ENCODE measurements at regions not wholly inside any gene's neighbourhood (a gene's known extent, or its start where the extent isn't known, plus 50 kb on each side); places are given as distances from the start of the nearest gene placed in this dataset.

DNA sequence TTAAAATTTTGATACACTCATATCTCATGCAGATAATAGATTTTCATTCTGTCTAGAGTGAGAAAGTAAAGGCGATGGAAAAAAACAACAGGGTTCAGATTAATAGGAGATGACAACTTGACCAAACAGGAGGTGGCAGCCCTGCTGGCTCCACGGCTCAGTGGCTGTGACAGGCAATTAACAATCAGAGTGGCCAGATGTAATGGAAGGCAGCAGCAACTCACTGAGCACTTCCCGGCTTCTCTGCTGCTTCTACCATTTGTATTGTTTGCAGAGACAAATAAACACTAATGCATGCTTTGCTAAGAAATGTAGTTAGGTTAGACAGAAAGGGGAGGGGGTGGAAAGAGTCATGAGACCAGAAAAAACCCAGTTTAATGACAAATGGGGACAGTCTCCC lies 473.0 kb upstream of the SLC10A2 start:
- TF ChIP-seq EZH2 (IDR thresholded peaks at IDR 0.05; ENCODE audit: borderline replicate concordance, low read depth, low read length, severe bottlenecking): no peak
- TF ChIP-seq, protein P1, sequence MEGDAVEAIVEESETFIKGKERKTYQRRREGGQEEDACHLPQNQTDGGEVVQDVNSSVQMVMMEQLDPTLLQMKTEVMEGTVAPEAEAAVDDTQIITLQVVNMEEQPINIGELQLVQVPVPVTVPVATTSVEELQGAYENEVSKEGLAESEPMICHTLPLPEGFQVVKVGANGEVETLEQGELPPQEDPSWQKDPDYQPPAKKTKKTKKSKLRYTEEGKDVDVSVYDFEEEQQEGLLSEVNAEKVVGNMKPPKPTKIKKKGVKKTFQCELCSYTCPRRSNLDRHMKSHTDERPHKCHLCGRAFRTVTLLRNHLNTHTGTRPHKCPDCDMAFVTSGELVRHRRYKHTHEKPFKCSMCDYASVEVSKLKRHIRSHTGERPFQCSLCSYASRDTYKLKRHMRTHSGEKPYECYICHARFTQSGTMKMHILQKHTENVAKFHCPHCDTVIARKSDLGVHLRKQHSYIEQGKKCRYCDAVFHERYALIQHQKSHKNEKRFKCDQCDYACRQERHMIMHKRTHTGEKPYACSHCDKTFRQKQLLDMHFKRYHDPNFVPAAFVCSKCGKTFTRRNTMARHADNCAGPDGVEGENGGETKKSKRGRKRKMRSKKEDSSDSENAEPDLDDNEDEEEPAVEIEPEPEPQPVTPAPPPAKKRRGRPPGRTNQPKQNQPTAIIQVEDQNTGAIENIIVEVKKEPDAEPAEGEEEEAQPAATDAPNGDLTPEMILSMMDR (IDR thresholded peaks at IDR 0.05; ENCODE audit: borderline replicate concordance, extremely low read depth, low read length, poor library complexity, severe bottlenecking): no peak
